ENCODE measurements at regions not wholly inside any gene's neighbourhood (a gene's known extent, or its start where the extent isn't known, plus 50 kb on each side); places are given as distances from the start of the nearest gene placed in this dataset.

DNA sequence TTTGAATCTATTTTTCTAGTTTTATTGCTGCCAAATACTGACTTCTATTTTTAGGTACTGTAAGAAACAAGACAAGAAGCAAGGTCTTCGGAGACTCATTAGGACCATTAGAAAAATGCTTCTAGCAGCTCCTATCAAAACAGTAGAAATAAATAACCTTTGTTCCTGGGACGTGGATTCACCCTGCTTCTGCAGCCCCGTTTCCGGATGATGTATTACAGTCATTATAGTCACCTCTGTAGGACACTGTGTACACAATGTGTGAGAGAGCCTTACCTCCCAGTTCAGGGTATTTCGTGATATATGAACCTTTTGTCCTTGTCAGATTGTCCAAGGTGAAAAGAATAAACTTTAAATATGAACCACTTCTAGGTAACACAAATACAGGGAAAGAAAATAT is 484.0 kb upstream of the TECRL start:
- no peak for DNase-seq (ENCODE audit: low spot score in 2 of 2, unreplicated experiment in 2 of 2)
- H3K27me3 Mint-ChIP-seq (ENCODE audit: low read depth), result no peaks in the 10 kb centered on the region

DNA sequence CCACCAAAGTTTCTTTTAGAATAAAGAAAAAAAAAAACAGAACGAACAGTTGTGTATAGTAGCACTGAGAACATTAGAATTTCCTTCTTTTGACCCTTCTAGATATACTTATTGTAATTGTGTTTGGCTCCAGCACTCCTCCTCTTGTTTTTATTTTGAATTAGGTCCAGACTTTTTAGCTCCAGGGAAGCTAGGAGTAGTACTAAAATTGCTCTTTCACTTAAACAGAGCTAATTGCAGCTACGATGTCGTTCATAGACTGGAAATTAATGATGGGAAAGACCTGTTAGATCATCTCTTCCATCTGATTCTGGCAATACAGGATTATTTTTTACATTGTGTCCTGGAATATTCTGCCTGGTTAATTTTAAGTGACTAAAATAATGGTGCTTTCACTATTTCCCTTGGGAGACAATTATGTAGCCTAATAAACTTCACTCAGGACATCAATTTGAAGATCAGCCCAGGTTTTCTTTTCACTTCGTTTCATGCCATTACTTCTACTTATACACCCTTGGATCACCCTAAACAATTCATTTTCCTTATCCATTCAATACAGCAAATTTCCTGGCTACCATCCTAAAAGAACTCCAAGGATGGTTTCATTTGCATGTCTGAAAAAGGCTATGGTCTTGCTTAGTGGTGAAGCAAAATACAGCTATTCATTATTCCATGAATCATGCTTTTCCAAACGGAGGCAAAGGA is 480.8 kb upstream of the TECRL start:
- DNase-seq (ENCODE audit: low spot score in 2 of 2, unreplicated experiment in 2 of 2), result no peak
- no peaks in the 10 kb centered on the region for H3K9me3 Mint-ChIP-seq
- no peaks in the 10 kb centered on the region for H3K27me3 Mint-ChIP-seq (ENCODE audit: low read depth)
- H3K4me1 Mint-ChIP-seq, result peaks cover 5% of the 10 kb centered on the region
- H3K36me3 Mint-ChIP-seq, result no peaks in the 10 kb centered on the region
- no peak overlapping the region for H3K27ac Mint-ChIP-seq
- H3K4me3 Mint-ChIP-seq, result no peak overlapping the region
- TF ChIP-seq, protein P1, sequence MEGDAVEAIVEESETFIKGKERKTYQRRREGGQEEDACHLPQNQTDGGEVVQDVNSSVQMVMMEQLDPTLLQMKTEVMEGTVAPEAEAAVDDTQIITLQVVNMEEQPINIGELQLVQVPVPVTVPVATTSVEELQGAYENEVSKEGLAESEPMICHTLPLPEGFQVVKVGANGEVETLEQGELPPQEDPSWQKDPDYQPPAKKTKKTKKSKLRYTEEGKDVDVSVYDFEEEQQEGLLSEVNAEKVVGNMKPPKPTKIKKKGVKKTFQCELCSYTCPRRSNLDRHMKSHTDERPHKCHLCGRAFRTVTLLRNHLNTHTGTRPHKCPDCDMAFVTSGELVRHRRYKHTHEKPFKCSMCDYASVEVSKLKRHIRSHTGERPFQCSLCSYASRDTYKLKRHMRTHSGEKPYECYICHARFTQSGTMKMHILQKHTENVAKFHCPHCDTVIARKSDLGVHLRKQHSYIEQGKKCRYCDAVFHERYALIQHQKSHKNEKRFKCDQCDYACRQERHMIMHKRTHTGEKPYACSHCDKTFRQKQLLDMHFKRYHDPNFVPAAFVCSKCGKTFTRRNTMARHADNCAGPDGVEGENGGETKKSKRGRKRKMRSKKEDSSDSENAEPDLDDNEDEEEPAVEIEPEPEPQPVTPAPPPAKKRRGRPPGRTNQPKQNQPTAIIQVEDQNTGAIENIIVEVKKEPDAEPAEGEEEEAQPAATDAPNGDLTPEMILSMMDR (IDR thresholded peaks at IDR 0.05; ENCODE audit: unreplicated experiment), result no peak

More for the DNA sequence above, 484.0 kb upstream of the TECRL start:
- H3K4me3 Mint-ChIP-seq, result no peak overlapping the region
- TF ChIP-seq, protein P1 (IDR thresholded peaks at IDR 0.05; ENCODE audit: unreplicated experiment), result no peak
- no peak overlapping the region for H3K27ac Mint-ChIP-seq
- H3K4me1 Mint-ChIP-seq, result peaks cover 5% of the 10 kb centered on the region
- H3K9me3 Mint-ChIP-seq, result no peaks in the 10 kb centered on the region
- H3K36me3 Mint-ChIP-seq, result no peaks in the 10 kb centered on the region

DNA sequence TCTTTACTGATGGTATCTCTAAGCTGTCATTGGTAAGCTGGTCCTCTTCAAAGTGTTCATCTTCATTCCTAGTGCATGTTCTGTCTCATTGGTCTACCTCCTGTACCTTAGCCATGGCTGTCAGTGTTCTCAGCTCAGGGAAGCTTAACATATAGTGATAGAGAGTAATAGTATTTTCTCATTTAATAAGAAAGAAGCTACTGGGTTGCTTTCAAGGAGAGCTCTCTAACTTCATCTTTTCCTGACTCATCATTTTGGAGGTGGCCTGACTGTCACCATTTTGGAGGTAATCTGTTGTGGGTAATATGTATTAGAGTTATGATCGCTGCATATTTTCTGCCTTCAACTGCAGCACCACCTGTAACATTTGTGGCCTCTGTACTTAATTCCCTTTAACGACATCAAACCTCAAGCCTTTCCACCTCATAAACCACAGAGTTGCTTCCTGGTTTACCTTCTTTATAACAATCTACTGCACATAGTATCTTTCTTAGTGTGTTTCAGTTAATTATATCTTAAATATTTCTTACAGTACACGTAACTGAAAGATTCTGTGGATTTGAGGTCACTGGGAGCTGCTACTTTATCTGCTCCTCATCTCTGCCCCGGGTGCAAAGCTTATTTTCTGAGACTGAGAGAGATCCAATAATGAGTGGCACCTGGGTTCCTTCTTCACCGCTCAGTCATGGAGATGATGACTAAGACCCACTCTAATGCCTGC is 474.0 kb upstream of the TECRL start:
- no peaks in the 10 kb centered on the region for H3K27me3 Mint-ChIP-seq (ENCODE audit: low read depth)
- no peak overlapping the region for H3K27ac Mint-ChIP-seq
- no peaks in the 10 kb centered on the region for H3K4me1 Mint-ChIP-seq
- DNase-seq (ENCODE audit: low spot score in 2 of 2, unreplicated experiment in 2 of 2), result no peak
- no peaks in the 10 kb centered on the region for H3K36me3 Mint-ChIP-seq
- TF ChIP-seq, protein P1 (IDR thresholded peaks at IDR 0.05; ENCODE audit: unreplicated experiment), result no peak
- no peaks in the 10 kb centered on the region for H3K9me3 Mint-ChIP-seq
- H3K4me3 Mint-ChIP-seq, result no peak overlapping the region

DNA sequence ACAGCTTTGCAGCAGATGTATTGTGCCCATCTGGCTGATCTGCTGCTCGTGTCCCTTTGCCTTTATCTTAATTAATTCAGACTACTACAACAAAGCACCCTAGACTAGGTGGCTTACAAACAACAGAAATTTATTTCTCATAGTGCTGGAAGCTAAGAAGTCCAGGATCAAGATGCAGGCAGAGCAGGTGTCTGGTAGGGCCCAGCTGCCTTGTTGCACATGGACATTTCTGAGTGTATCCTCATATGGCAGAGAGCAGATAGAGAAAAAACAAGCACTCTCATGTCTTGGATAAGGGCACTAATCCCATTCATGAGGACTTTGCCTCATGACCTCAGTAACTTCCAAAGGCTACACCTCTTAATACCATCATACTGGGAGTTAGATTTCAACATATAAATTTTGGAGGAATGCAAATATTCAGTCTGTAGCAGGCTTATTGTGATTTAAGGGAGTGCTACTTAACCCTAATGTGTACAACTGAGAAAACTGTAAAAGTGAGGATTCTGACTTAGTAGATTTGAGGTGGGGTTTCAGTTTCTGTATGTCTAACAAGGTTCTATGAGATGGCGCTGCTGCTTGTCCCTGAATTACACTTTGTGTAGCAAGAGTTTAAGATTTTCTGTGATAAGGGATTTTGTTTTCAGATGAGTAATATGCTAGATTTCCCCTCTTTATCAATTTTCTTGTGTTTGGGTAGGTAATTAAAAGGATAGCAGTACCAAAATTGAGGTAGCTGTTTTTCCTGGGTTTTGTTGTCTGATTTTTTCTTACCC is 473.2 kb upstream of the TECRL start:
- Mint-ChIP-seq H3K27ac (no peak overlapping the region), H3K4me1 (no peaks in the 10 kb centered on the region), H3K36me3 (no peaks in the 10 kb centered on the region), H3K4me3 (no peak overlapping the region), H3K9me3 (no peaks in the 10 kb centered on the region), H3K27me3 (ENCODE audit: low read depth) (no peaks in the 10 kb centered on the region)
- DNase-seq (ENCODE audit: low spot score in 2 of 2, unreplicated experiment in 2 of 2), result no peak
- TF ChIP-seq, protein P1 (IDR thresholded peaks at IDR 0.05; ENCODE audit: unreplicated experiment), result no peak

DNA sequence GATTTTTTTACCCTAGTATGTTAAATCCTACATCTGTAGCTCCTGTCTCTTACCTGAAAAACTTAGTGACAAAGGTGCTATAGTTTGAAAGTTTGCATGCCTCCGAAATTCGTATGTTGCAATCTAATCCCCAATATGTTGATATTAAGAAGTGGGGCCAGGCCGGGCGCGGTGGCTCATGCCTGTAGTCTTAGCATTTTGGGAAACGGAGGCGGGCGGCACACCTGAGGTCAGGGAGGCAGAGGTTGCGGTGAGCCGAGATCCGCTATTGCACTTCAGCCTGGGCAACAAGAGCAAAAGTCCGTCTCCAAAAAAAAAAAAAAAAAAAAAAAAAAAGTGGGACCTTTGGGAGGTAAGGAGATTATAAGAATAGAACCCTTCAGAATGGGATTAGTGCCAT is 471.3 kb upstream of the TECRL start:
- Mint-ChIP-seq H3K27me3 (ENCODE audit: low read depth) (no peaks in the 10 kb centered on the region), H3K4me3 (no peak overlapping the region), H3K27ac (no peak overlapping the region), H3K9me3 (peaks cover 4% of the 10 kb centered on the region), H3K4me1 (no peaks in the 10 kb centered on the region), H3K36me3 (no peaks in the 10 kb centered on the region)
- TF ChIP-seq, protein P1 (IDR thresholded peaks at IDR 0.05; ENCODE audit: unreplicated experiment), result no peak
- no peak for DNase-seq (ENCODE audit: low spot score in 2 of 2, unreplicated experiment in 2 of 2)
